Brain microvascular endothelial cell (primary cell): ENCODE measurements at regions not wholly inside any gene's neighbourhood (a gene's known extent, or its start where the extent isn't known, plus 50 kb on each side); places are given as distances from the start of the nearest gene placed in this dataset.
A peak's percentile ranks its signal among the peaks of the same experiment; 100 is the strongest.
"Not testable (repeated sequence)": the region's sequence is repeated elsewhere in the genome, so short reads cannot be mapped to it uniquely, and the experiment has no call there.

Experiments
- DNase-seq: peaks from one replicate; pipeline ENCODE4 v3.0.0-alpha.2; 2020
- H3K27ac ChIP-seq: fragments of 250-450 bp; sonication (Bioruptor Pico); 2 replicates; pipeline ENCODE4 v1.5.1; 2020; ENCODE audit warnings: mild to moderate bottlenecking, moderate library complexity
- H3K27me3 ChIP-seq: fragments of 250-450 bp; sonication (Bioruptor Pico); replicated peaks from 2 replicates; pipeline ENCODE4 v1.5.1; 2020; ENCODE audit warnings: mild to moderate bottlenecking
- H3K36me3 ChIP-seq: fragments of 250-450 bp; sonication (Bioruptor Pico); replicated peaks from 2 replicates; pipeline ENCODE4 v1.5.1; 2020; ENCODE audit warnings: mild to moderate bottlenecking
- H3K4me3 ChIP-seq: 2 replicates; pipeline ENCODE4 v1.5.1; 2011; ENCODE audit warnings: low read depth, mild to moderate bottlenecking, control low read depth, low read length, moderate library complexity
- CTCF ChIP-seq: IDR thresholded peaks from 2 replicates; pipeline ENCODE4 v1.5.1; 2011; ENCODE audit warnings: low read depth, mild to moderate bottlenecking, moderate library complexity, low read length, control low read depth, inconsistent platforms; ENCODE audit errors: missing control alignments
- in situ Hi-C: cut with HindIII; loops from 2 replicates; pipeline ENCODE4 v1.10.0; 2017; ENCODE audit warnings: low sequenced_read_pairs, low pct_ligation_motif_present

GRCh38 chr14:48568688-48569087, 893.3 kb upstream of the MDGA2 start:
- in situ Hi-C loops = no loop called here
- Histone ChIP-seq H3K27ac (no peak overlapping the region), H3K4me3 (no peak overlapping the region), H3K36me3 (no peaks in the 10 kb centered on the region), H3K27me3 (no peaks in the 10 kb centered on the region)
- DNase-seq = peak; percentile 20
- no peak for TF ChIP-seq CTCF

- H3K36me3 ChIP-seq = no peaks in the 10 kb centered on the region
- in situ Hi-C loops = no loop called here
- no peak for TF ChIP-seq CTCF
Measured at GRCh38 chr14:48568252-48568651, 892.8 kb upstream of the MDGA2 start.

GRCh38 chr14:48563489-48563888, 888.1 kb upstream of the MDGA2 start:
- Histone ChIP-seq H3K27me3 (no peaks in the 10 kb centered on the region), H3K27ac (no peak overlapping the region), H3K36me3 (no peaks in the 10 kb centered on the region), H3K4me3 (no peak overlapping the region)
- TF ChIP-seq CTCF = no peak
- DNase-seq = no peak
- in situ Hi-C loops = no loop called here

More at GRCh38 chr14:48568252-48568651, 892.8 kb upstream of the MDGA2 start:
- H3K27ac ChIP-seq = no peak overlapping the region
- no peak for DNase-seq
- no peak overlapping the region for H3K4me3 ChIP-seq
- H3K27me3 ChIP-seq = no peaks in the 10 kb centered on the region

GRCh38 chr14:48561438-48561837, 886.0 kb upstream of the MDGA2 start:
- H3K27ac ChIP-seq, H3K4me3 ChIP-seq, H3K27me3 ChIP-seq, DNase-seq, H3K36me3 ChIP-seq, in situ Hi-C loops: not testable (repeated sequence)

GRCh38 chr14:48560421-48560820, 885.0 kb upstream of the MDGA2 start:
- no peak overlapping the region for H3K27ac ChIP-seq
- no peak overlapping the region for H3K4me3 ChIP-seq
- H3K27me3 ChIP-seq = no peaks in the 10 kb centered on the region
- DNase-seq = no peak
- no peak for TF ChIP-seq CTCF
- in situ Hi-C loops = no loop called here
- H3K36me3 ChIP-seq = no peaks in the 10 kb centered on the region

GRCh38 chr14:48553443-48553842, 878.0 kb upstream of the MDGA2 start:
- no peak overlapping the region for H3K4me3 ChIP-seq
- H3K36me3 ChIP-seq = no peaks in the 10 kb centered on the region
- H3K27ac ChIP-seq = no peak overlapping the region
- H3K27me3 ChIP-seq = no peaks in the 10 kb centered on the region
- TF ChIP-seq CTCF = no peak
- no peak for DNase-seq
- in situ Hi-C loops = no loop called here

GRCh38 chr14:48546996-48547395, 871.6 kb upstream of the MDGA2 start:
- Histone ChIP-seq H3K27me3 (no peaks in the 10 kb centered on the region), H3K4me3 (no peak overlapping the region), H3K27ac (no peak overlapping the region), H3K36me3 (no peaks in the 10 kb centered on the region)
- no peak for TF ChIP-seq CTCF
- in situ Hi-C loops = no loop called here
- DNase-seq = no peak
